ENCODE measurements at regions not wholly inside any gene's neighbourhood (a gene's known extent, or its start where the extent isn't known, plus 50 kb on each side); places are given as distances from the start of the nearest gene placed in this dataset.
"Not testable (repeated sequence)": the region's sequence is repeated elsewhere in the genome, so short reads cannot be mapped to it uniquely, and the experiment has no call there.

DNA sequence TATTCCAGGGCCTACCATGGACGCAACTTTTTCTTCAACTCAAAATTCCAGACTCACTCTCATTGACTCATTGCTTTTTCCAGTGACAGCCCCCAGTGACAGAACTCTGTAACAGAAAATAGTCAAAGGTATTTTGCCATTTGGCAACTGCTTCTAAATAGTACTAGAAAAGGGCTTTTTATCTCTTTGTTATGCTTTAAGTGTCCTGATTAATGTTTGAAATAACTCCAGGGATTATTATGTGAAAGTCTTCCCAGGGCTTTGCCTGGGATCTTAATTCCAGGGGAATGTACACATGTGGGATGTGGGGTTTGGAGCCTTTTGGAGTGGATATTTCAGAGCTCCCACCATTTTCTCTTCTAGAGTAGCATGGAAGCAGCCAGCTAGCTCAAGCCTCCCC is 198.8 kb downstream of the KCNS3 start:
- DNase-seq, result no peak
- no peak for ATAC-seq
- intact Hi-C loops (cut with micrococcal nuclease), result no loop called here

DNA sequence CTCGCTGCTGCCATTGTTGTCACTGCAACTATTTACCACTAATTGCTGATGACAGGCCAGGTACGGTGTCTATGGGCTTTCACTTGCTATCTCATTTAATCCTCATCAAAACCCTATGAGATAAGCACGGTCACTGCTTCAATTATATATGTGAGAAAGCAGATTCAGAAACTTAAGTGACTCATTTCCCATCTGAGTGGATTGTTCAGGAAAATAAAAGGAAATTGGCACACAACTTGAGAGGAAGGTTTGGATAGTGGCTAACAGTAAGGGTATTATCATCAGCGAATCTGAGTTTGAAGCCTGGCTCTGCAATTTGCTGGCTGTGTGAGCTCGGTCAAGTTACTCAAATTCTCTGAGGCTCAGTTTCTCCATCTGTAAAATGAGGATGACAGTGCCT is 196.0 kb downstream of the KCNS3 start:
- DNase-seq (no peak), ATAC-seq (no peak)
- intact Hi-C loops (cut with micrococcal nuclease), result no loop called here

DNA sequence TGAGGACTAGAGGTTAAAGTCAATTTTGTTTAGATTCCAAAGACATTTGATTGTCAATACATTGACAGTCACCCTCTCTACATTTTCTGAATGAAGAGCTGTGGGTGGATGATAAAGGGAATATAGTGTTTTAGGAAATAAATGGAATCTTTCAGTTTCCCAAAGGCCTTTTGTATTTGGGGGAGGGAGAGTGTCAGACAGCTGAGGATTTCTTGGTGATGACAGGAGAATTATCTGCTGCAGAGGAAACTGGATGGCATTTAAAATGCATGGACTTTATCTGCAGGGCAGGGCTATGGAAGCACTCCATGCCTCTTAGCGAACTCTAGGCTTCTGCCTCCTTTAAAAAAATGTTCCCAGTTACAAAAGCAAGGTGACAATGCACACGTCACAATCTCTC is 195.1 kb downstream of the KCNS3 start:
- no peak for ATAC-seq
- intact Hi-C loops (cut with micrococcal nuclease), result no loop called here
- no peak for DNase-seq

DNA sequence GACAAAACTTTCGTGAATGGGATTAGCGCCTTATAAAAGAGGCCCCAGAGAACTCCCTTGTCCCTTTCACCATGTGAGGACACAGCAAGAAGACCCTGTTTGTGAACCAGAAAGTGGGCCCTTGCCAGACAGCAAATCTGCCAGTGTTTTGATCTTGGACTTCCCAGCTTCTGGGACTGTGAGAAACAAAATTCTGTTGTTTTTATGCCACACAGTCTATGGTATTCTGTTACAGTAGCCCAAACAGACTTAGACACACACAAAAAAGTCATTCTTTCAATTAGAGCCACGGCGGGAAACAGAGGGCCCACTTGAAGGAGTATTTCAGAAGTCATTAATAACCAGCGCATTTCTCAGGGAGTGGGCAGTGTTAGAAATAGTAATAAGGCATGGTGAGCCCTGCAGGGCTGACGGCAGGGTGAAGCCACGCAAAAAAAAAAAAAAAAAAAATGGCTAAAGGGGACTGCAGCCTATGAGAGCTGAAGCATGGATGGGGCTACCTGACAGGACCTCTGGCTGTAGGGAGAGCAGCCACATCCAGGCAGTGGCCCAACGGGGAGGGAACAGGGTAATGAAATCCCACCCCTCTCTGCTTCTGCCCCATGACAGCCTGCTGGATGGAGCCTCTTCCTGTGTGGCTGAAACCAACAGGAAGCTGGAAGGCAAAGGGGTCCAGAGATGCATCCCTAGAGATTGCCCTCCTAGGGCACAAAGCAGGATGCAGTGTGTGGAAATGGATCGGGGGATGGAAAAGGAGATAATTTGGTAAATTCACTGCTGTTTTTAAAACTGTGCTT is 189.3 kb downstream of the KCNS3 start:
- DNase-seq (peak; percentile 57), ATAC-seq (peak; percentile 66)
- intact Hi-C loops (cut with micrococcal nuclease), result no loop called here

DNA sequence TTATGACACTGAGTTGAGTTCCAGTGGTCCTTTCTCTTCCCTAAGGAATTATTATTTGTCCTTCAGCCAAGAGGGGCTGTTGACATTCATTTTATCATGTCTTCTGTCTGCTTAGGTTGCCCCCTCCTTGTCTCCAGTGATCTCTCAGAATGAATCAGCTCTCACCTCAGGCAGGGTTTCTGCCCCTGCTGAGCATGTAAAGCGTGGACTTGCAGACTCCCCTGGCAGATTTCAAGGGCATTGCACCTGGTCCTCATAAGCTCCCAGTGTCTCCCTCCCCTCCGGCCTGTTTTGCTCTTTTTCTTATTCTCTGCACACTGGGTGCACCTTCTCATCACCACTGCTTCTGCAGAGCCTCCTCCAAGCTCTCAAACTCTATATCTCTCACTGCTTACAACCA is 188.4 kb downstream of the KCNS3 start:
- no peak for DNase-seq
- intact Hi-C loops (cut with micrococcal nuclease), result no loop called here

DNA sequence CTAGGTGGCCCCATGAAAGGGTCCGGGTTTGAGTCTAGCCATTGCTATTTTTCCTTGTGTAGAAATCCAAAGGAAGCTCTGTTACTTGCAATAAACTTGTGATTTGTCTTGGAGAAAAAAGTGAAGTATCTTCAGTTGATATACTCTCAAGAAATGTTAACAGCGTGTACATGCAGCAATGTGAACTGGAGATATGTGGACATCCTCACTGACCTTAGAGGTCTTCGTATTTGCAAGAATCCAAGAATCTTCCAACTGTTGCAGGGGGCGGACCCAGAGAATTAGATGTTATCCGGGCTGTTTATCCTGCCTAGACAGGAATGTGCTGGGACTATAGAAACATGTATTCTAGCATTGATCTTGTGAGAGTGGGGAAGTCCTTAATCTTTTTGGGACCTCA is 187.6 kb downstream of the KCNS3 start:
- no peak for DNase-seq
- no peak for ATAC-seq
- intact Hi-C loops (cut with micrococcal nuclease), result no loop called here

More for the DNA sequence above, 188.4 kb downstream of the KCNS3 start:
- no peak for ATAC-seq

DNA sequence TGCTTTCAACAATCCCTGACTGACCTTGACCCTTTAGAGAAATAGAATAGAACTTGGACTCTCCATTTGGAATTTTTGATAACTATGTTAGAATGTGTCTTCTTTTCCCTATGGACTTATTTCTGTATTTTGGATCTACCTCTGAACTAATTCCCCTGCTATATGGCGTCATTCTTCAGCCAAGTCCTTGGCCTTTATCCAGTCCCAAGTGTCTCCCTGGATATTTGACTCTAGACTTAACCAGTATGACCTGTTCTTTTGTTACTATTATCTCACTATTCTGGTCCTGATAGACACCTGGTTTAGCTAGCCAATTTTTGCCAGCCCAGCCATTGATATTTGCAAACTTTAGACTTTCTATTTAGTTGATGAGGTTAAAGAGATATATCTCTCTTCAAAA is 186.8 kb downstream of the KCNS3 start:
- intact Hi-C loops (cut with micrococcal nuclease), result no loop called here
- DNase-seq, result no peak
- peak; percentile 58 for ATAC-seq

DNA sequence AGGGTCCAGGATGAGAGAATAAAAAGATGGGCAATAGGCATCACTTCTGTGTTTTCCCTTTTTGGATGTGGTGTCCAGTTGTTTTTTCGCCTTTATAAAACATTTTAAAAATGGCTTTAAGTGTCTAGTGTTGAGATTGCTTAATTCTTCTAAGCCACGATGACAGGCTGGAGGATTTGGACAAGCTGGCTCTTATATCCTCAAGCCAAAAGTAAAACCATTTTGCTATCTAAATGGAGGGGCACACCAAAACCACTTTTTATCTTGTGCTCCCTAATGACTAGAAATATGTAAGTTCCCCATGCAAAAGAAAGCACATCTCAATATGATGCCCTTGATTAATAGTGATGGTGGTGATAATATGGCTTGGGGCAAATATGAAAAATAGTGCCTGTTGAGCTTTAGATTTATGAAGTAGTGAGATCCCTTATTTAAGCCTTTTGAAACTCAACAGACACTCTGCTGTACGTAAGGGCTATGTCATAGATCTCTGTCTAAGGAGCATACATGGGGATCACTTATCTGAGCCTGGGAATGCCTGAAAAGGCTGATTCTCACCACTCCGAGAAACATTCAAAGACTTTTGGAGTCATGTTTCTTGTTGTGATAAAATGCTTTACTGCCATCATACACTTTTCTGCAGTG is 185.5 kb downstream of the KCNS3 start:
- DNase-seq (no peak), ATAC-seq (peak; percentile 58)
- intact Hi-C loops (cut with micrococcal nuclease), result no loop called here

DNA sequence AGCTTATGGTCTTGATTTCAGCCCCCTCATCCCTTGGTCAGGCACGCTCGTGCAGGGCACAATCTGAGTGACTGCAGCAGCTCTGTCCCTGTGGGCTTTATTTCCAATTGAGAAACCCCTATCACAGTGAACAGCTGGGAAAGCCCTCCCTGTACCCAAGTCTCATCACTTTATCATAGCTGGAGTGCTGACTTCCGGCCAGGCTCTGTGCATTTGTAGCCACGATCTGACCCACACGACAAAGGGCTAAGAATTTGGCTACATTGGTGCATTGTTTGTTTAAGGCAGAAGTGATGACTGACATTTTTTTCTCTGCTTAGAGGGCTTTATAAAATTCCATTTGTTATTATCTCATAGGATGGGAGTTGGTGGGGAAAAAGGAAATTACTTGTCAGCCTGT is 184.4 kb downstream of the KCNS3 start:
- intact Hi-C loops (cut with micrococcal nuclease), result no loop called here
- DNase-seq (no peak), ATAC-seq (peak; percentile 34)

DNA sequence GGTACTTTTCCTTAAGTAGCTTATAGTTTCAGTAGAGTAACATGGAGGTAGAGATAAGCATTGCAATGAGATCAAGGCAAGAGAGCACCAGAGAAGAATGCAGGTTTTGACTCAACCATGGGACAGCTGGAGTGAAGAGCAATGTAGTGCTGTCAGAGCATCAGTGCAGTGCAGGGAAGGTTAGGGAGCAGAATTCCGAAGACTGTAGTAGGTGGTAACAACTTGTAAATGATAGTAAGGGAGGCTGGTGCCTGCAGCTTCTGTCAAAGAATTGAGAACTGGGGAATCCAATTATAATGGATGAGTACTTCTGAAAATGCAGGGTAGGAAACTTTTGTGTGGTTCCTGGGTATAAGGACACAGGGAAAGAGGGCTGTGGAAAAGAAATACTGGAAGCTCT is 183.2 kb downstream of the KCNS3 start:
- intact Hi-C loops (cut with micrococcal nuclease), result no loop called here
- DNase-seq (no peak), ATAC-seq (no peak)

DNA sequence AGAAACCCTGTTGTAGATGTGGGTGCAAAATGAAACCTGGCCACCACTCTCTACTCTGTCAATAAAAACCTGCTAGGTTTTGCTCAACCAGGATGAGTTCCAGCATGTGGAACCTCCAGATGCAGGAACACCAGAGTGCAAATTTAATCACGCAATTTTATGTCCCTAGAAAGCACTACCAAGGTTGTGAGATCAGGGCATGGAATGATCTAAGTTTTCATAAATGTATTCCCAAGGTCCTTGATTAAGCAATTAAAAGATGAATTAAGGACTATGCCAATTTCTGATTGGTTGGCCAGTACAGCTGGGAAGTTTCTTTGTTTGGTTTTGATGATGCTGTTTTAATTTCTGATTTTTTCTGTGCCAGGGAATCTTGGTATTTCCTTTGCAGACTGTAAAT is 179.2 kb downstream of the KCNS3 start:
- peak; percentile 49 for ATAC-seq
- intact Hi-C loops (cut with micrococcal nuclease), result no loop called here
- DNase-seq, result no peak

DNA sequence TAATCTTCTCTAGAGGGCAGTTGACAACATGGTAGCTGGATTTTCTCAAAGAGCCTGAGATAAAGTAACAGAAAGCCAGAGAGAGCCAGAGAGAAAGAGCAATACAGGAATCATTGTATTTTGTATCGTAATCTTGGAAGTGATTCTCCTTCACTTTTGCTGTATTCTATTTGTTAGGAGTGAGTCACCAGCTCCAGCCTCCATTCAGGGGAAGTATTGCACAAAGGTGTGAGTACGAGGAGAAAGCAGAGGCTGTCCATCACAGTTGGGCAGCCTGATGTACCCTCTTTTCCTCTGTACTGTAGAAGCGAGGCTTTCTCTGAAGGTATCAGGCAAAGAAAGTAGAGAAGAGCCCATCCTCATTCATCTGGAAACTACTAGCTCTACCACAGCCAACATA is 176.8 kb downstream of the KCNS3 start:
- no peak for ATAC-seq
- DNase-seq, result no peak
- intact Hi-C loops (cut with micrococcal nuclease), result no loop called here

DNA sequence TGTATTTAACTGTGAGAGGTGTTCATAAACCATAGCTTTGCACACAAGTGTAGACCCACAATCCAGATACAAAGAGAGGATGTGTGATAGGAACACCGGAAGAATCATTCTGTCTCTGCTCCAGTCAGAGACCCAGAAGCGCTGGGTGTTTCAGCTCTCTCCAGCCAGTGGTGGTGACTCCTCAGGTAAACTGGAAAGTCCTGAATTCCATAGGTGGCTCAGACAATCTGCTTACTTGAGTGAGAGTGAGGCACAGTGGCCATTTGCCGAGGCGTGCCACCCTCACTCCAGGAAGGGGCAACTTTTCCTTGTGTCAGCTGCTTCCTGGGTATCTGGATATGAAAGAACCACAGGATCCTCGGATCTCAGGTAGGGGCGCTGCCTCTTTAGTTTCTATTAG is 171.5 kb downstream of the KCNS3 start:
- DNase-seq (no peak), ATAC-seq (no peak)
- intact Hi-C loops (cut with micrococcal nuclease), result no loop called here

DNA sequence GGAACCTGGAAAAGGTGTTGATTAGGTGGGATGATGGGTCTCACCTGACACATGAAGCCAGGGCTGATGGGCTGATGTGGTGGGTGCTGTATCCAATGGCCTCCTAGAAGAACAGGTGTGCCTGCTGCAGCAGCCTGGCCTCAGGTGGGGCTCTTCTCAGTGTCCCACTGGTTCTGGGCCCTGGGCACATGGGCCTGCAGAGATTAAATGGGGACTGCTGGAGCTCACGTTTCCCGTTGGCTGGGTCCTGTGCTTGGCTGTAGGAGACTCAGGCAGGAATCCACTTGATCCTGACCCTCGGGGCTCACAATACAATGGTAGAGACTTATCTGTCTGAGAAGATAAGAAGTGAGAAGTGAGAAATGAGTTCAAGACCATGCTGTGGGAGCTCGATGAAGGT is 170.9 kb downstream of the KCNS3 start:
- ATAC-seq (no peak), DNase-seq (no peak)
- intact Hi-C loops (cut with micrococcal nuclease), result no loop called here

DNA sequence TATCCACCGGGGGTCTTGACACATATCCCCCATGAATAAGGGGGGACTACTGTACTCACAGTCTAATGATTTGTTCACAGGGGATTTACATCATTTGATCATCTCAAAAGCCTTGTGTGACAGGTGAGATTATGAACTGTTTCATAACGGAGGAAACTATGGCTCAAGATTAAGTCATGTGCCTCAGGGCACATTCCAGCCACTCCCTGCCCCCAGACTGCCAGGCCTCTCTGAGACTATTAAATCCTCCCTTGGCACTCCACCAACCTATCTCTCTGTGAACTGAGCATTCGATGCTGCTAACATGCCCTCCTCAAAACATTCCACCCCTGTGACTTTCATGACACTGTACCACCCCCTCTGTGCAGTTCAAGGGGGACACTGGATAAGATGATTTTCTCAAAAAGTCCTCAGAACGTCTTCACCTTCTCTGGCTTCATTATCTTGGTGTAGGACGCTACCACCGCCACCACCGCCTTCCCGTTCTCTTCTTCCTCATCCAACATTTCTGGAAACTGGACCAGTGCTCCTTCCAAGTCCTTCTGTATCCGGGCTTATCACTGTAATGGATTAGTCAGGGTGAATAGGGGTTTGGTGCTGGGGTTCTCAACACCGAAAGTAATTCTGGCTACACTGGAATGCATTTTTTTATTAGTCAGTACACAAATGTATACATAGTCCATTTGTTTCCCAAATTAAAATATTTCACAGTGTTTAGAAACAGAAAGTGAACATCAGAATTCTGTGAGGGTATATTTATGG is 169.6 kb downstream of the KCNS3 start:
- DNase-seq, result peak; percentile 32
- intact Hi-C loops (cut with micrococcal nuclease), result no loop called here
- ATAC-seq, result peak; percentile 36

DNA sequence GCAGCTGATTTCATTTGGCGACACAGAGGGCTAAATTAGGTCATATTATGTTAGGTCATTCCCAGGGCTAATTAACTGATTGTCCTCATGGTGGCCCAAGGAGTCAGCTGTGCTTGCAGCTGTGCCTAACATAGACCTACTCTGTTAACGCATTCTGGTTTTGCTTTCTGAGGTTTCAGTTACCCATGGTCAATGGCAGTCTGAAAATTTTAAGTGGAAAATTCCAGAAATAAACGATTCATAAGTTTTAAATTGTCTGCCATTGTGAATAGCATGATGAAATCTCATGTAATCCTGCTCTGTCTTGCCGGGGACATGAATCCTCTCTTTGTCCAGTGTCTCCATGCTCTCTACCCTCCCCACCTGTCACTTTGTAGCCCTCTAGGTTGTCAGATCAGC is 168.7 kb downstream of the KCNS3 start:
- DNase-seq (no peak), ATAC-seq (peak; percentile 88)
- intact Hi-C loops (cut with micrococcal nuclease), result no loop called here

DNA sequence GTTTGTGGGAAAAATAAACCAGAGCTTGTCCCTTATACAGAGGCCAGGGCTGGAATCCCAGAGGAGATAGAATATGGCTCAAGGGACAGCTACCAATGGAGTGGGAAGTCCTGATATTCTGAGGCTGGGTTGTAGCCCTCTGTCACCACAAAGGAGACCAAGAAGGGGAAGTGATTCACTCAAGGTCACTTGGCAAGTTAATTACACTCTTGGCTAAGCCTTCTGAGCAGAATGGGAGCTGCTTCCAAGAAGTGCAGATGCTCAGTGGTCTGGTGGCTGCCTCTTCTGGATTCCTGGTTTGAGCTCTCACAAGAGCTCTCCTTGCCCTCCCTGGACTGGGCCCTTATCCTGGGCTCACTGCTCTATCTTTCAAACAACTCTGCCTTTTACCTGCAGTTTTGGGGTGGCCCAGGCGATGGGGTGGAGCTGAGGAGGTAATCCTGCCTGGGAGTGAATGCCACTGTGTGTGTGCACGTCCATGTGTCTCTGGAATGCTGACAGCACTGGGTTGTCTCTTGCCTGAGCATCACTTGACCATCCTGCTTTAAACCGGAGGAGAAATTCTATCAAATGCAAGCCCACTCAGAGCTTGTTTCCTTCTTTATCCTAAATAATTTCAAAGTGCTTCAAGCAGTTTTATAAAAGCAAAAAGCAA is 168.2 kb downstream of the KCNS3 start:
- ATAC-seq, result peak; percentile 88
- DNase-seq, result peak; percentile 24
- intact Hi-C loops (cut with micrococcal nuclease), result no loop called here

DNA sequence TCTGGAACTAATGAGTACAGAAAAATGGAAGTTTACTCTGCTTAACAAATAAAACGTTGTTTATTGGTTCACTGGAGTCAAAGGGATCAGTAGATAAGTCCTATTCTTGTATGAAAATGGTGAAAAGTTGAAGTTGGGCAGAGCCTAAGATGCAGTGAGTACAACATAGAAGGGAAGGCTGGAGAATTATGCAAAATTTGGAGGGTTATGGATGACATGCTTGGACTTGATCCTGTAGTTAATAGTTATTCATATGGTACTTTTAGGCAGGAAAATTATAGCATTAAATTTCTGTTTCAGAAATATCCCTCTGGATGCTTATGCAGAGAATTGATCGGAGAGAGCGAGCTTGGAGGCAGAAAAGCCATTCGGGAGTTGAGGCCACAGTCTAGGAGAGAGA is 167.6 kb downstream of the KCNS3 start:
- no peak for ATAC-seq
- no peak for DNase-seq
- intact Hi-C loops (cut with micrococcal nuclease), result no loop called here

DNA sequence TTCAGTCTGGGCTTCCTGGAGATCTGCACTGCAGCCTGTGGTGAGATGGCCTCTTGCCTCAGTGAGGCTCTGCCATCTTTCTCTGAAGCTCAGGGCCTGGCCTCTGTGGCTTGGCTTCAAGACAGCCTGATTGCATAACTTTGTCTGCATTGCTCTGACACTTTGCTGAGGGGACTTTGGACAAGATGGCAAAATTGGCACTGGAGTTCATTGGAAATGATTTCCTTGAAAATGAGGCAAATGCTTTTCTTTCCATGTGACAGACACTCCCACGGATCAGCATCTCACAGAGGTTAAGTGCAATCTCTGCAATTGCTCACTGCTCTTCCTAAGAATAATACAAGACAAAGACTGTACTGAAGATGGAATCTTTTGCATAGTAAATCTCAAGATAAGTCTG is 166.8 kb downstream of the KCNS3 start:
- intact Hi-C loops (cut with micrococcal nuclease), result no loop called here
- ATAC-seq, result no peak
- DNase-seq, result no peak

DNA sequence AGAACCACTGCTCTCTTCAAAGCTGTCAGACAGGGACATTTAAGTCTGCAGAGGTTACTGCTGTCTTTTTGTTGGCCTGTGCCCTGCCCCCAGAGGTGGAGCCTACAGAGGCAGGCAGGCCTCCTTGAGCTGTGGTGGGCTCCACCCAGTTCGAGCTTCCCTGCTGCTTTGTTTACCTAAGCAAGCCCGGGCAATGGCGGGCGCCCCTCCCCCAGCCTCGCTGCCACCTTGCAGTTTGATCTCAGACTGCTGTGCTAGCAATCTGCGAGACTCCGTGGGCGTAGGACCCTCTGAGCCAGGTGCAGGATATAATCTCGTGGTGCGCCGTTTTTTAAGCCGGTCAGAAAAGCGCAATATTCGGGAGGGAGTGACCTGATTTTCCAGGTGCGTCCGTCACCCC is 138.9 kb downstream of the KCNS3 start:
- intact Hi-C loops (cut with micrococcal nuclease); DNase-seq; ATAC-seq: not testable (repeated sequence)

Data from left ventricle myocardium superior (tissue), 1 donor.